GM12865 (cell line): ENCODE measurements at regions not wholly inside any gene's neighbourhood (a gene's known extent, or its start where the extent isn't known, plus 50 kb on each side); places are given as distances from the start of the nearest gene placed in this dataset.

Source experiments
- DNase-seq: peaks from one replicate; pipeline ENCODE4 v3.0.0; 2010; ENCODE audit warnings: low read depth
- H3K4me3 ChIP-seq: 2 replicates; pipeline ENCODE4 v1.5.1; 2011; ENCODE audit warnings: mild to moderate bottlenecking, low read depth, low read length, control low read depth
- TF ChIP-seq, protein P1 (sequence below): IDR thresholded peaks from 2 replicates; pipeline ENCODE4 v1.5.1; 2011; ENCODE audit warnings: low read length, control low read depth, low read depth, inconsistent platforms; ENCODE audit not compliant: insufficient read depth; ENCODE audit errors: missing control alignments

DNA sequence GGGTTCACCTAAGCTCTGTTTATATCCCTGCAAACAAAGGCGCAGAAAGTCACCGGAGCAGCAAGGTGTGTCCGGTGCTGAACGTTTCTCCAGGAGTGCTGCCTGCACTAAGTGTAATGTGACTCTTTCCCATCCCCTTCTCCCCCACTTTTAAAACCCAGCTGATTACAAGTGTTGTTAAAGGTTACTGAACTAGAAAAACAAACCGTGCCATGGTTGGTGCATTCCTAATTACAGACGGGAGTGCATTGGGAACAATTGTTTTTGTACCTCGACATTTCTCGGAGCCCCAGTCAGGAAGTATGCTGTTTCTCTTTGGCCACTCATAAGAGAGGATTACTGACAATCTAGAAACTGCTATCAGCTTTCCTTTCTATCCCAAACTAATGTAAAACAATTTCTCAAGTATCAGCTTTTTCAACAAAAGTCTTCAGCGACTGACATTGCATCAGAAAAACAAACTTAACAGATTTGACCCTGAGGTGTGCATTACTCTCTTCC is 441.0 kb upstream of the SALL1 start:
- DNase-seq, result no peak
- TF ChIP-seq, protein P1, sequence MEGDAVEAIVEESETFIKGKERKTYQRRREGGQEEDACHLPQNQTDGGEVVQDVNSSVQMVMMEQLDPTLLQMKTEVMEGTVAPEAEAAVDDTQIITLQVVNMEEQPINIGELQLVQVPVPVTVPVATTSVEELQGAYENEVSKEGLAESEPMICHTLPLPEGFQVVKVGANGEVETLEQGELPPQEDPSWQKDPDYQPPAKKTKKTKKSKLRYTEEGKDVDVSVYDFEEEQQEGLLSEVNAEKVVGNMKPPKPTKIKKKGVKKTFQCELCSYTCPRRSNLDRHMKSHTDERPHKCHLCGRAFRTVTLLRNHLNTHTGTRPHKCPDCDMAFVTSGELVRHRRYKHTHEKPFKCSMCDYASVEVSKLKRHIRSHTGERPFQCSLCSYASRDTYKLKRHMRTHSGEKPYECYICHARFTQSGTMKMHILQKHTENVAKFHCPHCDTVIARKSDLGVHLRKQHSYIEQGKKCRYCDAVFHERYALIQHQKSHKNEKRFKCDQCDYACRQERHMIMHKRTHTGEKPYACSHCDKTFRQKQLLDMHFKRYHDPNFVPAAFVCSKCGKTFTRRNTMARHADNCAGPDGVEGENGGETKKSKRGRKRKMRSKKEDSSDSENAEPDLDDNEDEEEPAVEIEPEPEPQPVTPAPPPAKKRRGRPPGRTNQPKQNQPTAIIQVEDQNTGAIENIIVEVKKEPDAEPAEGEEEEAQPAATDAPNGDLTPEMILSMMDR, result no peak
- no peak overlapping the region for H3K4me3 ChIP-seq

DNA sequence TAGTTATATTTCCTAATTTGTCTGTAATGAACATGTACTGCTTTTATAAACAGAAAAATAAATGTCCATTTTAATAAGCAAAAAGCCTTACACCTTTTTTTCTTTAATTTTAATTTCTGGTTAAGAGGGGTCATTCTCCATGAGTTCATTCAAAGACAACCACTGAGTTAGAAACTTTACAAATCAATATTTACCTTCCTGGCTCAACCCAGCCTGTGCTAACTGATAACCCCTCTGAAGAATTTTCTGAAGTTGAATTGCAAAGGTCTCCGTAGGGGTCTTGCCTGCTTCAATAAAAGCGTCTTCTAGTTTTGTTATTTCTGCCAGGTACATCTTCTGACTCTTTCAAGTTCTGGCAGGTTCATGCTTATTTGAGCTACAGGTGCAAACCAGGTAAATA is 440.4 kb upstream of the SALL1 start:
- no peak for DNase-seq
- TF ChIP-seq, protein P1, result no peak
- no peak overlapping the region for H3K4me3 ChIP-seq

DNA sequence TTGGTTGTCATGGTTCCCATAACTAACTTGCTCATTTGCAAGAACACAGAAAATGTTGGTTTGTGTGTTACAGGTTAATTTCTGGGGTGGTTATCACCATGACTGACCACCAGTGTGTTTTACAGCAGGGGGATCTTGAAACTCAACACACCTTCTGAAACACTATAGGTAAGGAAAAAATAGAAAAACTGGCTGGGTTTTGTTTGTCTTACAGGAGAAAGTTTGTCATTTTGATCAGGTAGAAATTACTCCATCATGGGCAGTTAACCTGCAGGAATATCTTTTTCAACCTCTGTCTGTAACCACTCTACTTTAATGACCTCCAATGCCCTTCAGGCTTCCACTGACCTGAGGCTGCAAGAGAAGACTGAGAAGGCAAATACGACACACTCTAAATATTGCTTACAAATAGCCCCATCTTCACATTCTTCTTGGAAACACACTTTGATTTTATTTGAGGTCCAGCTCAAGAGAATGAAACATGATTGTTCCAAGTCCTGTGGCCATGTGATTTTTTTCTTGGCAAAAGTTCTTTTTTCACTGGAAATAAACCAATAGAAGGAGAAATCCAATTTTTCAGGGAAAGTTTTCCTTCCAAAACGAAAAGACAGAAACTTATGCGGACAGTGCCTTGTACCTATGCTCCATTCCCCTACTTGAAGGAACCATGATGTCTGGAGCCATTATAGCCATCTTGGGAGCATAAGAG is 428.7 kb upstream of the SALL1 start:
- DNase-seq, result no peak
- TF ChIP-seq, protein P1, result no peak
- H3K4me3 ChIP-seq, result no peak overlapping the region

DNA sequence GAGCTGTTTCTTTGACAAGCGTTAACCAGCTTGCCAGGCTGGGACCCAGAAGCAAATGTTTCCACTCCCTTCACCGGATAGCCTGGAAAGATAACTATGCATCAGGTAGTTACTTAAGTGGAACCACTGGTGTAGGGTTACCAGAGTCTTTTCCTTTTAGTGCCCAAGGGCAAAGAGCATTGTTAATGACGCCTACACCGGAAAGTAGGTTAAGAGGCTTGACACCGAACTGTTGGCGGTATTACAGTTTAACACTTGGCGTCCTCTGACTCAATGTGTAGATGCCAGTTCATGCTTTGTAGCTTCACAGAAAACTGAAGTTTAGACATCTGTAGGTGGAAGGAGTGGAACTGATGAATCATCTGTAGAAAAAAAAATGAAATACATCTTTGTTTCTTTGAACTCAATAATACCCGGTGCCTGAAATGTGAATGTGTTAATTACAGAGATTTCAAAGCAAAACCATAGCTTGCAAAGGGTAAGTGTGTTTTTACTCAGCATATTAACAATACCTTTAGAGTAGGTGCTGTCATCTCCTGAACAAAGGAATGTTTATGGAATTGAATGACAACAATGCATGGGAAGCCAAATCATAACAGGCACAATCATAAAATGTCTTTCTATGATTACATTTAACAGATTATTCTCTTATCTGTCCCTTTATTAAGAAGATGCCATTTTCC is 426.7 kb upstream of the SALL1 start:
- TF ChIP-seq, protein P1, result no peak
- H3K4me3 ChIP-seq, result no peak overlapping the region
- DNase-seq, result no peak

DNA sequence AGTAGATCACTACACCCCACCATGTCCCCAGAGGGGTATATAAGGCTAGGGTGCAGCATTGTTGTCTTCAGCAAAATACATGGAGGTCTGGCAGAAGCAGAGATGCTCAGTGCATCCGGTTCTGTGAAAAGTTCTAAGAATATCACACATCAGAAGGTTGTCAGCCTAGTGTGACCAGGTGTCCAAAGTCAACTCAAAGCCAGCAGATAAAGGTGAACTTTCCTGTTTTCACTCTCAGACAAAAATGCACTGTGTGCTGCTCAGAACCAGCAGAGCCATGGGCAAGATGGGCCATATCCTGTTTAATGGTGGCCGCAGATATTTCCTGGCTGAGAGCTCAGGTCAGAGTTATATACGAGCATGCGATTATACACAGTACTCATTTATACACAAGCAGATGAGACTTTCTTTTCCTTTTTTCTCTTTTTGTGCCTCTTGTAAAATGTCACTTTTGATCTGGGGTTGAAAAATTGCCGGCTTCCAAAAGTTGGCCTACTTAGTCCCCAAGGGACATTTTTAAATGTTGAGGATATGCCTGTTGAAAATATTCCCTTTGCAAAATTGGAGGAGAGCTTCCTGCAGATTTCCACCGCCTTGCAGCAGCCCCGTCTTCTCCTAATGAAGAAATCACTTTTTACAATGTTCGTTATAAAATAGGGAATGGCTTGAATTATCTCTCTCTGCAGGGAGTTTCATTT is 425.6 kb upstream of the SALL1 start:
- TF ChIP-seq, protein P1, result no peak
- no peak for DNase-seq
- no peak overlapping the region for H3K4me3 ChIP-seq

DNA sequence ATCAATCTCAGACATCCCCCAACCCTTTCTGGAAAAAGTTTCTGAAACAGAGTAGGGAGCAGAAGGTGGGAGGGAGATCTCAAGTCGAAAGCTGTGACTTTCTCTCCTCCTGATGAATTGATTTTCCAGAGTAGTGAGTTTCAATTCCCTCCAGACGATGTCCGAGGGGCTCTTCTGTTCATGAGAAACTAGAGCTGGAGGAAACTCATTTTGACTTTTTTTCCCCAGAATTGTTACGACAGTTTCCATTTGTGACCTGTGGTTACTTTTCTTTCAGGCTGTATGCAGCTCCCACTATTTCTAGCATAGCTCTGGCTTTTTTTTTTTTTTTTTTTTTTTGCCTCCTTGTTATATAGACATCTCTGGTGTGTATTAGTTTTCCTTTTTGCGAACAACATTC is 422.1 kb upstream of the SALL1 start:
- H3K4me3 ChIP-seq, result no peak overlapping the region
- TF ChIP-seq, protein P1, result no peak
- DNase-seq, result no peak
